A549 (cell line): ENCODE measurements at regions not wholly inside any gene's neighbourhood (a gene's known extent, or its start where the extent isn't known, plus 50 kb on each side); places are given as distances from the start of the nearest gene placed in this dataset.
A peak's percentile ranks its signal among the peaks of the same experiment; 100 is the strongest.

Experiments used
- ATAC-seq, 2 experiments: fragments of 200-7000 bp in 1 of 2; fragments of >200 bp in 1 of 2; cut with Nextera tagmentation in 1 of 2; cut with Tn5 transposase in 1 of 2; 3 replicates each; pipeline versions ENCODE4 v1.8.0 to v1.9.1; 2018 to 2020; ENCODE audit warnings: mild to moderate bottlenecking in 1 of 2, moderate library complexity in 1 of 2
- CTCF ChIA-PET: fragments of 300-600 bp; sonication (Branson Sonifier 250); formaldehyde crosslinking; extraction: SDS; loops from one replicate; lab custom pipeline; 2021; ENCODE audit warnings: antibody characterized with exemption, inconsistent platforms; lab: Yijun Ruan, JAX
- POLR2A ChIA-PET: fragments of 350-600 bp; formaldehyde crosslinking; extraction: SDS; loops from one replicate; lab custom pipeline; 2021; ENCODE audit warnings: antibody characterized with exemption, inconsistent platforms; lab: Yijun Ruan, JAX
- DNase-seq, 2 experiments: peaks; one replicate each; pipeline versions ENCODE4 v3.0.0 to v3.0.0-alpha.2; 2011 to 2016; ENCODE audit warnings: low read depth in 1 of 2, low spot score in 1 of 2
- FAIRE-seq: peaks from 2 replicates; lab custom pipeline; 2011; peaks lifted over from hg19 to GRCh38; lab: Jason Lieb, UNC
- H3K27ac ChIP-seq, 2 experiments: fragments of >200 bp; sonication (Bioruptor Twin); formaldehyde crosslinking; 3 replicates each; pipeline ENCODE4 v1.5.1; 2016 to 2017
- H3K4me1 ChIP-seq: fragments of >200 bp; sonication (Bioruptor Twin); formaldehyde crosslinking; 3 replicates; pipeline ENCODE4 v1.6.1; 2016
- H3K4me2 ChIP-seq: fragments of >200 bp; sonication (Bioruptor Twin); formaldehyde crosslinking; 3 replicates; pipeline ENCODE4 v1.6.1; 2016
- H3K4me3 ChIP-seq: fragments of >200 bp; sonication (Bioruptor Twin); formaldehyde crosslinking; 3 replicates; pipeline ENCODE4 v1.5.1; 2016
- H3K9me3 ChIP-seq: fragments of >200 bp; sonication (Bioruptor Twin); formaldehyde crosslinking; 3 replicates; pipeline ENCODE4 v1.6.1; 2016
- CBX2 ChIP-seq: fragments of 200-600 bp; sonication (generic); IDR thresholded peaks from 2 replicates; pipeline ENCODE4 v1.6.1; 2016; ENCODE audit warnings: low read depth, mild to moderate bottlenecking, borderline replicate concordance
- CHD4 ChIP-seq: fragments of 200-600 bp; sonication (generic); IDR thresholded peaks from 2 replicates; pipeline ENCODE4 v1.6.1; 2016; ENCODE audit warnings: antibody characterized with exemption, mild to moderate bottlenecking, borderline replicate concordance
- EHF ChIP-seq: fragments of 250-450 bp; sonication (Bioruptor Pico); IDR thresholded peaks from 2 replicates; pipeline ENCODE4 v1.5.0; 2020; ENCODE audit warnings: mild to moderate bottlenecking
- EHMT2 ChIP-seq: fragments of 200-600 bp; sonication (generic); IDR thresholded peaks from 2 replicates; pipeline ENCODE4 v1.6.1; 2016; ENCODE audit warnings: antibody characterized with exemption, low read depth, mild to moderate bottlenecking, moderate library complexity
- FOSB ChIP-seq: fragments of 250-450 bp; sonication (Bioruptor Pico); IDR thresholded peaks from 2 replicates; pipeline ENCODE4 v1.5.0; 2020; ENCODE audit warnings: mild to moderate bottlenecking, moderate library complexity
- FOSL2 ChIP-seq, 2 experiments: fragments of 450-650 bp in 1 of 2; fragments of >200 bp in 1 of 2; sonication (Bioruptor Twin) in 1 of 2; formaldehyde crosslinking; IDR thresholded peaks; 2 replicates each; pipeline versions ENCODE4 v1.5.0 to v1.6.1; 2016 to 2020; ENCODE audit warnings: mild to moderate bottlenecking in 1 of 2, moderate library complexity in 1 of 2
- GATA3 ChIP-seq: IDR thresholded peaks from 2 replicates; pipeline ENCODE4 v1.6.1; 2012; ENCODE audit warnings: borderline replicate concordance
- MAFK ChIP-seq: fragments of 450-650 bp; IDR thresholded peaks from 2 replicates; pipeline ENCODE4 v1.6.1; 2014; ENCODE audit not compliant: partially characterized antibody
- NPAS2 ChIP-seq: fragments of 250-450 bp; sonication (Bioruptor Pico); IDR thresholded peaks from 2 replicates; pipeline ENCODE4 v1.8.0; 2022; ENCODE audit warnings: mild to moderate bottlenecking, moderate library complexity, borderline replicate concordance
- NR3C1 ChIP-seq: fragments of >200 bp; sonication (Bioruptor Twin); formaldehyde crosslinking; IDR thresholded peaks from 3 replicates; pipeline ENCODE4 v1.6.1; 2017
- SMC3 ChIP-seq: fragments of >200 bp; sonication (Bioruptor Twin); formaldehyde crosslinking; IDR thresholded peaks from 3 replicates; pipeline ENCODE4 v1.6.1; 2018; ENCODE audit warnings: inconsistent platforms
- ZSCAN20 ChIP-seq: fragments of 250-450 bp; sonication (Bioruptor Pico); IDR thresholded peaks from 2 replicates; pipeline ENCODE4 v1.8.0; 2022; ENCODE audit warnings: mild to moderate bottlenecking, moderate library complexity
- WGBS: methylation state at CpG from one replicate; pipeline ENCODE4 v1.1.6; 2017; ENCODE audit errors: missing lambda C conversion rate; 5-methylcytosine and 5-hydroxymethylcytosine counted together
- TF ChIP-seq, protein P1 (sequence below): fragments of 200-600 bp; sonication (generic); IDR thresholded peaks from 2 replicates; pipeline ENCODE4 v1.6.1; 2016; ENCODE audit warnings: antibody characterized with exemption, mild to moderate bottlenecking, moderate library complexity
- TF ChIP-seq, protein P2 (sequence below): IDR thresholded peaks from 2 replicates; pipeline ENCODE4 v1.6.1; 2012
- TF ChIP-seq, protein P3 (sequence below): fragments of 250-450 bp; sonication (Bioruptor Pico); IDR thresholded peaks from 2 replicates; pipeline ENCODE4 v1.5.0; 2020; ENCODE audit warnings: low read depth, mild to moderate bottlenecking, moderate library complexity
- TF ChIP-seq, protein P4 (sequence below): fragments of >200 bp; sonication (Bioruptor Twin); formaldehyde crosslinking; IDR thresholded peaks from 3 replicates; pipeline ENCODE4 v1.6.1; 2016
- TF ChIP-seq, protein P5 (sequence below): IDR thresholded peaks from 2 replicates; pipeline ENCODE4 v1.6.1; 2012; ENCODE audit warnings: low read depth, borderline replicate concordance

DNA sequence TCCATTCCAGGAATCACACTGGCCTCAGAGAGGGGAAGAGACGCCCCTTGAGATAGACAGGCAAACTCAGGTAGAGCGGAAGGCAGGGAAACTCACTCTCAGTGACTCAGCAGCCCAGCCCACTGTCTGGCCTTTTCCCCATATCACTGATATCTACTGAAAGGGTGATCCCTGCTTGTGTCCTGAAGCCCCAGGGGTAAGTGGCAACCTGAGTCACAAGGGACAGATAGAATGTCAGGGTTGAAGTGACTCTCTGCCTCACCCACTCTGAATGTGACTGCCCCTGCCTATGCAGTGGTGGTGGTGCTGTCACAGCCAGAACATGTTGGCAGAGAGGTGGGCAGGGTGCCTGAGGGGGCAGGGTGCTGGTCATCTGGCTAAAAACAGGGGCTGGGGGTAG is 157.5 kb upstream of the FGGY start:
- peak overlapping the region; percentile 59 for H3K4me2 ChIP-seq
- peak overlapping the region; percentile 76 to 95 for H3K27ac ChIP-seq
- H3K4me1 ChIP-seq, result peaks cover 70% of the 10 kb centered on the region
- WGBS, result 23% methylated on average over 2 of the region's 2 CpGs
- H3K9me3 ChIP-seq, result no peaks in the 10 kb centered on the region
- FAIRE-seq (no peak), DNase-seq (peak; percentile 42 to 60), ATAC-seq (peak; percentile 38 to 58; a peak in 4 of 6 replicates)
- CTCF ChIA-PET, result interaction anchor here (1.5 kb wide), 1 partner anchor 559 kb away, joined by 4 read pairs; no protein-coding TSS in a partner anchor
- H3K4me3 ChIP-seq, result no peak overlapping the region
- TF ChIP-seq, protein P1, sequence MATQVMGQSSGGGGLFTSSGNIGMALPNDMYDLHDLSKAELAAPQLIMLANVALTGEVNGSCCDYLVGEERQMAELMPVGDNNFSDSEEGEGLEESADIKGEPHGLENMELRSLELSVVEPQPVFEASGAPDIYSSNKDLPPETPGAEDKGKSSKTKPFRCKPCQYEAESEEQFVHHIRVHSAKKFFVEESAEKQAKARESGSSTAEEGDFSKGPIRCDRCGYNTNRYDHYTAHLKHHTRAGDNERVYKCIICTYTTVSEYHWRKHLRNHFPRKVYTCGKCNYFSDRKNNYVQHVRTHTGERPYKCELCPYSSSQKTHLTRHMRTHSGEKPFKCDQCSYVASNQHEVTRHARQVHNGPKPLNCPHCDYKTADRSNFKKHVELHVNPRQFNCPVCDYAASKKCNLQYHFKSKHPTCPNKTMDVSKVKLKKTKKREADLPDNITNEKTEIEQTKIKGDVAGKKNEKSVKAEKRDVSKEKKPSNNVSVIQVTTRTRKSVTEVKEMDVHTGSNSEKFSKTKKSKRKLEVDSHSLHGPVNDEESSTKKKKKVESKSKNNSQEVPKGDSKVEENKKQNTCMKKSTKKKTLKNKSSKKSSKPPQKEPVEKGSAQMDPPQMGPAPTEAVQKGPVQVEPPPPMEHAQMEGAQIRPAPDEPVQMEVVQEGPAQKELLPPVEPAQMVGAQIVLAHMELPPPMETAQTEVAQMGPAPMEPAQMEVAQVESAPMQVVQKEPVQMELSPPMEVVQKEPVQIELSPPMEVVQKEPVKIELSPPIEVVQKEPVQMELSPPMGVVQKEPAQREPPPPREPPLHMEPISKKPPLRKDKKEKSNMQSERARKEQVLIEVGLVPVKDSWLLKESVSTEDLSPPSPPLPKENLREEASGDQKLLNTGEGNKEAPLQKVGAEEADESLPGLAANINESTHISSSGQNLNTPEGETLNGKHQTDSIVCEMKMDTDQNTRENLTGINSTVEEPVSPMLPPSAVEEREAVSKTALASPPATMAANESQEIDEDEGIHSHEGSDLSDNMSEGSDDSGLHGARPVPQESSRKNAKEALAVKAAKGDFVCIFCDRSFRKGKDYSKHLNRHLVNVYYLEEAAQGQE, result no peak
- TF ChIP-seq CHD4 (no peak), EHF (CRISPR knock-in tag) (no peak), EHMT2 (no peak), GATA3 (peak; percentile 21; the same call in 1 of the 2 replicates), ZSCAN20 (CRISPR knock-in tag) (no peak), NR3C1 (no peak), FOSB (CRISPR knock-in tag) (no peak), FOSL2 (IDR thresholded peaks at IDR 0.05) (no peak), FOSL2 (CRISPR knock-in tag; IDR thresholded peaks at IDR 0.05) (peak; percentile 38), CBX2 (no peak), SMC3 (no peak), MAFK (peak; percentile 34)
- TF ChIP-seq, protein P2, sequence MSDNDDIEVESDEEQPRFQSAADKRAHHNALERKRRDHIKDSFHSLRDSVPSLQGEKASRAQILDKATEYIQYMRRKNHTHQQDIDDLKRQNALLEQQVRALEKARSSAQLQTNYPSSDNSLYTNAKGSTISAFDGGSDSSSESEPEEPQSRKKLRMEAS, result peak; percentile 33
- TF ChIP-seq, protein P3, sequence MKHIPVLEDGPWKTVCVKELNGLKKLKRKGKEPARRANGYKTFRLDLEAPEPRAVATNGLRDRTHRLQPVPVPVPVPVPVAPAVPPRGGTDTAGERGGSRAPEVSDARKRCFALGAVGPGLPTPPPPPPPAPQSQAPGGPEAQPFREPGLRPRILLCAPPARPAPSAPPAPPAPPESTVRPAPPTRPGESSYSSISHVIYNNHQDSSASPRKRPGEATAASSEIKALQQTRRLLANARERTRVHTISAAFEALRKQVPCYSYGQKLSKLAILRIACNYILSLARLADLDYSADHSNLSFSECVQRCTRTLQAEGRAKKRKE, result 0 out of 2 replicates have a peak, but pooled peaks have one; percentile 13
- POLR2A ChIA-PET, result no interaction called here

DNA sequence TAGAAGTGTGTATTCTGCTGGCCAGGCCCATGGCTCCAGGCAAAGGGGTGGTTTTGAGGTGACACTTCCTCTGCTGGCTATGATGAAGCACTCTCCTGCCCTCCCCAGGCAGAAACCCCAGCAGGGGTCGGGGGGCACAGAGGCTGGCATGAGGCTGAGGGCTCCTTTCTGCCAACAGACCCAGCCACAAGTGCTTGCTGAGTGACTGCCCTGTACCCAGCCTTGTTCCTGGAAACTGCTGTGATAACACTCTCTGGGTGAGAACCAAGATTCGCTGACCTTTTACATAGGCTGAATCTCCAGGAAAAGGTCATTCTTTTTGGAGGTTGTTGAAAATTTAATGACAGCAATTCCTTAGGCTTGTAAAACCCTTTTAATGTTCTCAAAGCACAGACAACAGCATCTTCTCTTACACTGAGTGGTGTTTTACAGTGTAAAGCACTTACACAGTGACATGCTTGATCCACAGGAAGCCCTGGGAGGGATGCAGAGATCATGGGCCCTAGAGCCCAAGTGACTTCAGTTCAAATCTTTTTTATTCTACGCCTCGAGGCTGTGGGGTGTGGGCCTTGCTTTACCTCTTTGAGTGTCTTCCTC is 155.5 kb upstream of the FGGY start:
- FAIRE-seq (no peak), DNase-seq (no peak), ATAC-seq (no peak)
- Histone ChIP-seq H3K4me3 (no peak overlapping the region), H3K27ac (peak overlapping the region; percentile 76 to 95), H3K9me3 (no peaks in the 10 kb centered on the region), H3K4me2 (no peak overlapping the region; the same call in 1 of the 3 replicates), H3K4me1 (peaks cover 80% of the 10 kb centered on the region)
- ChIA-PET CTCF (no interaction called here), POLR2A (no interaction called here)
- WGBS, result 87% methylated on average over 3 of the region's 4 CpGs
- TF ChIP-seq, protein P4, sequence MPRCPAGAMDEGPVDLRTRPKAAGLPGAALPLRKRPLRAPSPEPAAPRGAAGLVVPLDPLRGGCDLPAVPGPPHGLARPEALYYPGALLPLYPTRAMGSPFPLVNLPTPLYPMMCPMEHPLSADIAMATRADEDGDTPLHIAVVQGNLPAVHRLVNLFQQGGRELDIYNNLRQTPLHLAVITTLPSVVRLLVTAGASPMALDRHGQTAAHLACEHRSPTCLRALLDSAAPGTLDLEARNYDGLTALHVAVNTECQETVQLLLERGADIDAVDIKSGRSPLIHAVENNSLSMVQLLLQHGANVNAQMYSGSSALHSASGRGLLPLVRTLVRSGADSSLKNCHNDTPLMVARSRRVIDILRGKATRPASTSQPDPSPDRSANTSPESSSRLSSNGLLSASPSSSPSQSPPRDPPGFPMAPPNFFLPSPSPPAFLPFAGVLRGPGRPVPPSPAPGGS, result no peak
- TF ChIP-seq MAFK (no peak), NPAS2 (CRISPR knock-in tag) (no peak)
- TF ChIP-seq, protein P5, sequence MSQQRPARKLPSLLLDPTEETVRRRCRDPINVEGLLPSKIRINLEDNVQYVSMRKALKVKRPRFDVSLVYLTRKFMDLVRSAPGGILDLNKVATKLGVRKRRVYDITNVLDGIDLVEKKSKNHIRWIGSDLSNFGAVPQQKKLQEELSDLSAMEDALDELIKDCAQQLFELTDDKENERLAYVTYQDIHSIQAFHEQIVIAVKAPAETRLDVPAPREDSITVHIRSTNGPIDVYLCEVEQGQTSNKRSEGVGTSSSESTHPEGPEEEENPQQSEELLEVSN, result no peak
